GM21515 (cell line): ENCODE measurements at regions not wholly inside any gene's neighbourhood (a gene's known extent, or its start where the extent isn't known, plus 50 kb on each side); places are given as distances from the start of the nearest gene placed in this dataset.

ENCODE experiments used
- ATAC-seq: cut with Tn5 transposase; IDR thresholded peaks from one replicate; pipeline ENCODE4 v1.9.1; 2021; ENCODE audit not compliant: unreplicated experiment

- ATAC-seq: no peak
These were observed 749.1 kb downstream of the SQOR start for GRCh38 chr15:46383978-46384377.

GRCh38 chr15:46386356-46386755 is 751.5 kb downstream of the SQOR start:
- no peak for ATAC-seq

GRCh38 chr15:46389739-46390138 is 754.9 kb downstream of the SQOR start:
- ATAC-seq: no peak

- ATAC-seq: no peak
These were observed 759.6 kb downstream of the SQOR start for GRCh38 chr15:46394463-46394862.

- no peak for ATAC-seq
These were observed 773.5 kb downstream of the SQOR start for GRCh38 chr15:46408312-46408711.

- ATAC-seq: no peak
These were observed 775.0 kb downstream of the SQOR start for GRCh38 chr15:46409841-46410301.

GRCh38 chr15:46410705-46411104 is 775.9 kb downstream of the SQOR start:
- ATAC-seq: no peak

- ATAC-seq: no peak
These were observed 777.1 kb downstream of the SQOR start for GRCh38 chr15:46411900-46412299.

GRCh38 chr15:46413799-46414198 is 779.0 kb downstream of the SQOR start:
- ATAC-seq: no peak

GRCh38 chr15:46416544-46416943 is 781.7 kb downstream of the SQOR start:
- no peak for ATAC-seq

GRCh38 chr15:46420990-46421389 is 786.2 kb downstream of the SQOR start:
- ATAC-seq: no peak

GRCh38 chr15:46441294-46442062 is 806.6 kb downstream of the SQOR start:
- no peak for ATAC-seq

GRCh38 chr15:46442184-46442583 is 807.4 kb downstream of the SQOR start:
- no peak for ATAC-seq

- ATAC-seq: no peak
These were observed 808.2 kb downstream of the SQOR start for GRCh38 chr15:46442901-46443590.

GRCh38 chr15:46450112-46450809 is 815.4 kb downstream of the SQOR start:
- ATAC-seq: no peak

GRCh38 chr15:46450810-46451182 is 816.0 kb downstream of the SQOR start:
- ATAC-seq: no peak

GRCh38 chr15:46452297-46452820 is 817.5 kb downstream of the SQOR start:
- no peak for ATAC-seq

GRCh38 chr15:46456456-46456855 is 821.6 kb downstream of the SQOR start:
- ATAC-seq: no peak

GRCh38 chr15:46460431-46461094 is 825.7 kb downstream of the SQOR start:
- no peak for ATAC-seq

- no peak for ATAC-seq
These were observed 826.6 kb downstream of the SQOR start for GRCh38 chr15:46461416-46461815.

GRCh38 chr15:46467041-46467440 is 832.2 kb downstream of the SQOR start:
- ATAC-seq: no peak
